DMS79 (cell line): ENCODE measurements at regions not wholly inside any gene's neighbourhood (a gene's known extent, or its start where the extent isn't known, plus 50 kb on each side); places are given as distances from the start of the nearest gene placed in this dataset.
A peak's percentile ranks its signal among the peaks of the same experiment; 100 is the strongest.
"Not testable (repeated sequence)": the region's sequence is repeated elsewhere in the genome, so short reads cannot be mapped to it uniquely, and the experiment has no call there.

Experiments used
- DNase-seq: peaks from one replicate; lab custom pipeline; 2025; lab: John Stamatoyannopoulos, UW

GRCh38 chr15:92763459-92763858, 107.9 kb upstream of the FAM174B start:
- no peak for DNase-seq

GRCh38 chr15:92768131-92768530, 112.6 kb upstream of the FAM174B start:
- not testable (repeated sequence) for DNase-seq

- DNase-seq = no peak
These were observed 115.1 kb upstream of the FAM174B start for GRCh38 chr15:92770641-92771040.

DNA sequence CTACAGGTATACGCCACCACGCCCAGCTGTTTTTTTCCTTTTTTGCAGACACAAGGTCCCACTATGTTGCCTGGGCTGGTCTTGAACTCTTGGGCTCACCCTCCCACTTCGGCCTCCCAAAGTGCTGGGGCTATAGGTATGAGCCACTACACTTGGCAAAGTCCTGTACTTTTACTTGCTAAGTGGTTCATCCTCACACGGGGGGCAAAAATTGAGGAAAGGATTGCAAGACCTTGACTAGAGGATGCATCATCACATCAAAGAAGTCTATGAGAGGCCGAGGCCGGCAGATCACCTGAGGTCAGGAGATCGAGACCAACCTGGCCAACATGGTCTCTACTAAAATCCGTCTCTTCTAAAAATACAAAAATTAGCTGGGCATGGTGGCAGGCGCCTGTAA, 116.5 kb upstream of the FAM174B start:
- no peak for DNase-seq

GRCh38 chr15:92772626-92773244, 117.2 kb upstream of the FAM174B start:
- no peak for DNase-seq

GRCh38 chr15:92773340-92773739, 117.8 kb upstream of the FAM174B start:
- no peak for DNase-seq

- no peak for DNase-seq
These were observed 120.2 kb upstream of the CHD2 start for GRCh38 chr15:92779874-92780273.

GRCh38 chr15:92780843-92781242, 119.3 kb upstream of the CHD2 start:
- DNase-seq = no peak

DNA sequence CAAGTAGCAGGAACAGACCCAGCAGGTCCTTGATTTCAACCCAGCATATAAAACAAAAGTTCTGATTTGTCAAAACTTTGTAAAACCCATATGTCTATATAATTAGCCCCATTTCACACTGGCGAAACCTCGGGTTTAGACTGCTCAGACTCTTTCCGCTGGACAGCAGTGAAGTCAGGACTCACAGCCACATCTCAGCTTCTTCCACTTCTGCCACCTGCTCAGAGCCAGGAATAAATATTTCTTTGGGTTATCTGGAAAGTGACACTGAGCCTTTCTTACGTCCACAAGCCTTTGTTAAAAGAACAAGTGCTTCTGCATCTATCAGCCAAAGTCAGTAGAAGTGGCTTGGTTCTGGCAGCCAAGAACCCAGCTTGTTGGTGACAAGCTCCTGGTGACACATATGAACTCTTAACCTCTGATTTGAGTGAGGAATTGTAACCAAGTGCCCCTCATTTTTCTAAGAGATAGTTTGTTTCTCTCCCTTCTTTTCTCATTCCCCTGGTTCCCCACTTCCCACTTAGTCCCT, 118.1 kb upstream of the CHD2 start:
- DNase-seq = no peak

DNA sequence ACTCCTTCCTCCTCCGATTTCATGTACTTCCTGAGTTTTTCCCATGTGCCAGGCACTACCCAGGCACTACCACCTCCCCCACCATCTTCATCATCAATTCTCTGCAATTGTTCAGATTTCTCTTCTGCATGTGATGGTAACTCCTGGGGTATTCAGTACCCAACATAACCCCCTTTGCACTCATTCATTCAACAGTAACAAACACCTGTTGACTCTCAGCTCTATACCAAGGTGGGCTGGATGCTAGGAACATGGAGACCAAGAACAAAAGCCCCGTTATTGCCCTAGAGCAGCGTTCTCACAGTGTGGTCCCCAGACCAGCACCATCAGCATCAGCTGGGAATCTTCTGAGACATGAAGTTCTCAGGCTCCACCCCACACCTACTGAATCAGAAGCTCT, 113.0 kb upstream of the CHD2 start:
- DNase-seq = no peak

DNA sequence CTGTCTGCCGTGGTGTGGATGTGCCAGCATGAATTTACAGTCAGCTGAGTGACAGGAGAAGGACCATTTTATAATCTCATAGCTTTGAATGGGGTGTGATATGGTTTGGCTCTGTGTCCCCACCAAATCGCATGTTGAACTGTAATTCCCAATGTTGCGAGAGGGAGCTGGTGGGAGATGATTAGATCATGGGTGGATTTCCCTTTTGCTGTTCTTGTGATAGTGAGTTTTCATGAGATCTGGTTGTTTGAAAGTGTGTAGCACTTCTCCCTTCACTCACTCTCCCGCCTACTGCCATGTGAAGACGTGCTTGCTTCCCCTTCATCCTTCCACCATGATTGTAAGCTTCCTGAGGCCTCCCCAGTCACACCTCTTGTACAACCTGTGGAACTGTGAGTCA, 111.9 kb upstream of the CHD2 start:
- DNase-seq = no peak

GRCh38 chr15:92788793-92789192, 111.3 kb upstream of the CHD2 start:
- DNase-seq = not testable (repeated sequence)

DNA sequence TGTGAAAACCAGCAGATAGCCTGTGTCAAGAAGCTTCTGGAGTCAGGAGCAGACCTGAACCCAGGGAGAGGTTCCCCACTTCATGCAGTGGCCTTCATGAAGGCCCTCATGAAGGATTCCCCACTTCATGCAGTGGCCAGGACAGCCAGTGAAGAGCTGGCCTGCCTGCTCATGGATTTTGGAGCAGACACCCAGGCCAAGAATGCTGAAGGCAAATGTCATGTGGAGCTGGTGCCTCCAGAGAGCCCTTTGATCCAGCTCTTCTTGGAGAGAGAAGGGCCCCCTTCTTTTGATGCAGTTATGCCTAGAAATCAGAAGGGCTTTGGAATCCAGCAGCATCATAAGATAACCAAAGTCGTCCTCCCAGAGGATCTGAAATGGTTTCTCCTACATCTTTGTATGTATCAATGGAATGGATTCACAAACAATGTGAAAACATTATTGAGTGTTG, 103.9 kb upstream of the CHD2 start:
- no peak for DNase-seq

GRCh38 chr15:92797168-92798052, 102.7 kb upstream of the CHD2 start:
- peak; percentile 3 for DNase-seq

GRCh38 chr15:92800013-92800412, 100.1 kb upstream of the CHD2 start:
- no peak for DNase-seq

- not testable (repeated sequence) for DNase-seq
These were observed 99.6 kb upstream of the CHD2 start for GRCh38 chr15:92800416-92801055.

- DNase-seq = not testable (repeated sequence)
These were observed 98.9 kb upstream of the CHD2 start for GRCh38 chr15:92801056-92801773.

- no peak for DNase-seq
These were observed 98.2 kb upstream of the CHD2 start for GRCh38 chr15:92801774-92802464.

- no peak for DNase-seq
These were observed 96.6 kb upstream of the CHD2 start for GRCh38 chr15:92803536-92803851.

- peak; percentile 9 for DNase-seq
These were observed 96.1 kb upstream of the CHD2 start for GRCh38 chr15:92803852-92804609.

DNA sequence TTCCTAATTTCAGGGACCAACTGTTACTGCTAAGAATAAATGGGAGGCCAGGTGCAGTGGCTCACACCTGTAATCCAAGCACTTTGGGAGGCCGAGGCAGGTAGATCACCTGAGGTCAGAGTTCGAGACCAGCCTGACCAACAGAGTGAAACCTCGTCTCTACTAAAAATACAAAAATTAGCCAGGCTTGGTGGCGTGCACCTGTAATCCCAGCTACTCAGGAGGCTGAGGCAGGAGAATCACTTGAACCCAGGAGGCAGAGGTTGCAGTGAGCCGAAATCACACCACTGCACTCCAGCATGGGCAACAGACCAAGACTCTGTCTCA, 95.6 kb upstream of the CHD2 start:
- not testable (repeated sequence) for DNase-seq
